Epidermal melanocyte (primary cell): ENCODE measurements at regions not wholly inside any gene's neighbourhood (a gene's known extent, or its start where the extent isn't known, plus 50 kb on each side); places are given as distances from the start of the nearest gene placed in this dataset.

Experiments used
- DNase-seq: peaks from one replicate; pipeline ENCODE4 v3.0.0; 2011; ENCODE audit warnings: low spot score; ENCODE audit not compliant: insufficient read length

GRCh38 chr13:104310861-104311260 lies 1244.6 kb upstream of the SLC10A2 start:
- DNase-seq, result no peak

GRCh38 chr13:104309431-104309830 lies 1243.2 kb upstream of the SLC10A2 start:
- no peak for DNase-seq

GRCh38 chr13:104301171-104301975 lies 1235.2 kb upstream of the SLC10A2 start:
- DNase-seq, result no peak

- no peak for DNase-seq
Observed at GRCh38 chr13:104297075-104297474, 1230.9 kb upstream of the SLC10A2 start.

GRCh38 chr13:104296286-104296685 lies 1230.1 kb upstream of the SLC10A2 start:
- DNase-seq, result no peak

- no peak for DNase-seq
Observed at GRCh38 chr13:104295537-104295936, 1229.3 kb upstream of the SLC10A2 start.

- DNase-seq, result no peak
Observed at GRCh38 chr13:104289400-104289799, 1223.2 kb upstream of the SLC10A2 start.

- DNase-seq, result no peak
Observed at GRCh38 chr13:104288496-104288895, 1222.3 kb upstream of the SLC10A2 start.

- no peak for DNase-seq
Observed at GRCh38 chr13:104286566-104287290, 1220.5 kb upstream of the SLC10A2 start.

GRCh38 chr13:104281910-104282309 lies 1215.7 kb upstream of the SLC10A2 start:
- DNase-seq, result no peak

GRCh38 chr13:104270731-104271130 lies 1204.5 kb upstream of the SLC10A2 start:
- no peak for DNase-seq

GRCh38 chr13:104267206-104267811 lies 1201.1 kb upstream of the SLC10A2 start:
- DNase-seq, result no peak

GRCh38 chr13:104256701-104257100 lies 1190.5 kb upstream of the SLC10A2 start:
- no peak for DNase-seq

- no peak for DNase-seq
Observed at GRCh38 chr13:104253063-104253680, 1187.0 kb upstream of the SLC10A2 start.

- DNase-seq, result no peak
Observed at GRCh38 chr13:104251931-104252330, 1185.7 kb upstream of the SLC10A2 start.

GRCh38 chr13:104246955-104247354 lies 1180.7 kb upstream of the SLC10A2 start:
- no peak for DNase-seq

- DNase-seq, result no peak
Observed at GRCh38 chr13:104206450-104207044, 1140.3 kb upstream of the SLC10A2 start.

- DNase-seq, result no peak
Observed at GRCh38 chr13:104204177-104204576, 1138.0 kb upstream of the SLC10A2 start.

- DNase-seq, result no peak
Observed at GRCh38 chr13:104198801-104199200, 1132.6 kb upstream of the SLC10A2 start.

- no peak for DNase-seq
Observed at GRCh38 chr13:104196611-104197010, 1130.4 kb upstream of the SLC10A2 start.

GRCh38 chr13:104181526-104182231 lies 1115.5 kb upstream of the SLC10A2 start:
- no peak for DNase-seq
